HepG2 (cell line): ENCODE measurements at regions not wholly inside any gene's neighbourhood (a gene's known extent, or its start where the extent isn't known, plus 50 kb on each side); places are given as distances from the start of the nearest gene placed in this dataset.

Source experiments
- ATAC-seq: fragments of 200-7000 bp; cut with Tn5 transposase; 3 replicates; pipeline ENCODE4 v1.9.1; 2020; ENCODE audit warnings: mild to moderate bottlenecking, moderate library complexity
- BruUV-seq: library from RNA; stranded (reverse); fragments of 400-500 nt; replicated peaks from 2 replicates; lab custom pipeline; 2021; lab: Mats Ljungman, UMichigan
- CTCF ChIA-PET: fragments of 300-600 bp; formaldehyde crosslinking; extraction: SDS; loops from one replicate; lab custom pipeline; 2021; ENCODE audit warnings: low total read pairs, inconsistent platforms, low intra/inter-chr PET ratio; lab: Yijun Ruan, JAX
- POLR2A ChIA-PET: fragments of 350-600 bp; sonication (Branson Sonifier 250); formaldehyde crosslinking; loops from one replicate; lab custom pipeline; 2020; ENCODE audit warnings: antibody characterized with exemption, inconsistent platforms; lab: Yijun Ruan, JAX
- DNase-seq: peaks from one replicate; pipeline ENCODE4 v3.0.0-alpha.2; 2015; ENCODE audit warnings: low spot score
- FAIRE-seq: peaks from 3 replicates; lab custom pipeline; 2011; peaks lifted over from hg19 to GRCh38; lab: Jason Lieb, UNC
- H2AFZ ChIP-seq: one replicate; pipeline ENCODE4 v1.6.1; 2011; ENCODE audit warnings: low read length, inconsistent platforms
- H3K27ac ChIP-seq: fragments of 300-600 bp; 3 replicates; pipeline ENCODE4 v1.8.0; 2011; ENCODE audit warnings: mixed run types, mild to moderate bottlenecking, mixed read lengths, low read length, inconsistent platforms; ENCODE audit not compliant: insufficient read depth; ENCODE audit errors: extremely low read length
- H3K27me3 ChIP-seq, 2 experiments: fragments of 200-600 bp in 1 of 2; 2 replicates in 1 of 2; 3 replicates in 1 of 2; pipeline versions ENCODE4 v1.6.0 to v1.8.0; 2011; ENCODE audit warnings: low read length in 2 of 2, mild to moderate bottlenecking in 2 of 2, moderate library complexity in 2 of 2, inconsistent platforms in 1 of 2; ENCODE audit not compliant: insufficient read depth in 2 of 2, control insufficient read depth in 1 of 2
- H3K36me3 ChIP-seq, 2 experiments: fragments of 200-600 bp in 1 of 2; replicated peaks in 1 of 2; 2 replicates in 1 of 2; 3 replicates in 1 of 2; pipeline versions ENCODE4 v1.5.1 to v1.8.0; 2011; ENCODE audit warnings: low read length in 2 of 2, inconsistent platforms in 1 of 2; ENCODE audit not compliant: insufficient read depth in 2 of 2, control insufficient read depth in 1 of 2
- H3K4me1 ChIP-seq: 2 replicates; pipeline ENCODE4 v1.5.1; 2012; ENCODE audit warnings: low read length, inconsistent platforms; ENCODE audit not compliant: insufficient read depth
- H3K4me2 ChIP-seq: 2 replicates; pipeline ENCODE4 v1.6.0; 2011; ENCODE audit warnings: low read depth, low read length, inconsistent platforms
- H3K4me3 ChIP-seq, 3 experiments: fragments of 200-600 bp in 1 of 3; sonication (generic), shearing (Covaris generic) in 1 of 3; replicated peaks in 1 of 3; 2 replicates each; pipeline ENCODE4 v1.5.1; 2011 to 2016; ENCODE audit warnings: low read length in 3 of 3, inconsistent platforms in 2 of 3, low read depth in 2 of 3, mild to moderate bottlenecking in 2 of 3, control low read depth in 1 of 3, mixed read lengths in 1 of 3; ENCODE audit not compliant: insufficient read depth in 1 of 3
- H3K79me2 ChIP-seq: one replicate; pipeline ENCODE4 v1.6.1; 2011; ENCODE audit warnings: low read length, inconsistent platforms; ENCODE audit not compliant: insufficient read depth
- H3K9ac ChIP-seq: 2 replicates; pipeline ENCODE4 v1.6.0; 2011; ENCODE audit warnings: mild to moderate bottlenecking, low read depth, low read length, inconsistent platforms; ENCODE audit not compliant: insufficient read depth
- H3K9me3 ChIP-seq: 2 replicates; pipeline ENCODE4 v1.5.1; 2012; ENCODE audit warnings: mild to moderate bottlenecking, low read length
- H4K20me1 ChIP-seq: 2 replicates; pipeline ENCODE4 v1.6.0; 2011; ENCODE audit warnings: inconsistent platforms, mild to moderate bottlenecking, low read length, moderate library complexity; ENCODE audit not compliant: insufficient read depth
- EEA1 ChIP-seq: sonication (generic); formaldehyde crosslinking; IDR thresholded peaks from 2 replicates; pipeline ENCODE4 v1.5.1; 2020; ENCODE audit warnings: mild to moderate bottlenecking, missing genetic modification reagents, borderline replicate concordance
- HOXA5 ChIP-seq: sonication (generic); formaldehyde crosslinking; IDR thresholded peaks from 2 replicates; pipeline ENCODE4 v1.4.0; 2020; ENCODE audit warnings: missing genetic modification reagents
- ONECUT2 ChIP-seq: sonication (generic); formaldehyde crosslinking; IDR thresholded peaks from 2 replicates; pipeline ENCODE4 v1.4.0; 2020; ENCODE audit warnings: missing genetic modification reagents
- SAFB2 ChIP-seq: sonication (generic); formaldehyde crosslinking; IDR thresholded peaks from 2 replicates; pipeline ENCODE4 v1.5.1; 2020; ENCODE audit warnings: missing genetic modification reagents, low read depth, mild to moderate bottlenecking, borderline replicate concordance
- TRIM22 ChIP-seq: fragments of 450-650 bp; IDR thresholded peaks from 2 replicates; pipeline ENCODE4 v1.6.1; 2017
- TSC22D2 ChIP-seq: sonication (generic); formaldehyde crosslinking; IDR thresholded peaks from 2 replicates; pipeline ENCODE4 v1.5.1; 2020; ENCODE audit warnings: missing genetic modification reagents, mild to moderate bottlenecking, borderline replicate concordance
- ZBTB3 ChIP-seq: sonication (generic); formaldehyde crosslinking; IDR thresholded peaks from 2 replicates; pipeline ENCODE4 v1.4.0; 2020; ENCODE audit warnings: low read depth, mild to moderate bottlenecking, moderate library complexity, missing genetic modification reagents, borderline replicate concordance
- ZBTB38 ChIP-seq: sonication (generic); formaldehyde crosslinking; IDR thresholded peaks from 2 replicates; pipeline ENCODE4 v1.5.1; 2020; ENCODE audit warnings: mild to moderate bottlenecking, missing genetic modification reagents
- ZFP91 ChIP-seq: sonication (generic); formaldehyde crosslinking; IDR thresholded peaks from 2 replicates; pipeline ENCODE4 v1.9.0; 2022; ENCODE audit warnings: missing genetic modification reagents, mild to moderate bottlenecking, borderline replicate concordance
- ZNF121 ChIP-seq: sonication (generic); formaldehyde crosslinking; IDR thresholded peaks from 2 replicates; pipeline ENCODE4 v1.5.0; 2020; ENCODE audit warnings: mild to moderate bottlenecking, missing genetic modification reagents
- ZNF282 ChIP-seq: fragments of 450-650 bp; IDR thresholded peaks from 2 replicates; pipeline ENCODE4 v1.6.1; 2018; ENCODE audit not compliant: partially characterized antibody
- ZNF3 ChIP-seq: IDR thresholded peaks from 2 replicates; pipeline ENCODE4 v1.7.0; 2017; ENCODE audit warnings: inconsistent platforms
- ZNF572 ChIP-seq: sonication (generic); formaldehyde crosslinking; IDR thresholded peaks from 2 replicates; pipeline ENCODE4 v1.5.1; 2020; ENCODE audit warnings: mild to moderate bottlenecking, missing genetic modification reagents
- ZNF629 ChIP-seq: sonication (generic); formaldehyde crosslinking; conservative IDR thresholded peaks from 2 replicates; pipeline ENCODE4 v1.5.0; 2020; ENCODE audit warnings: missing genetic modification reagents
- ZNF781 ChIP-seq: sonication (generic); formaldehyde crosslinking; IDR thresholded peaks from 2 replicates; pipeline ENCODE4 v1.5.1; 2020; ENCODE audit warnings: borderline replicate concordance, mild to moderate bottlenecking, missing genetic modification reagents; ENCODE audit errors: not compliant biosample characterization
- WGBS: methylation state at CpG from one replicate; pipeline ENCODE4 v1.1.6; 2017; ENCODE audit warnings: low lambda C conversion rate; 5-methylcytosine and 5-hydroxymethylcytosine counted together
- in situ Hi-C: cut with HindIII; loops from 2 replicates; pipeline ENCODE4 v1.10.0; 2017; ENCODE audit warnings: low pct_unique_long_range_greater_than_20kb; ENCODE audit not compliant: extremely low pct_ligation_motif_present
- intact Hi-C: fragments of 100-400 bp; cut with micrococcal nuclease; formaldehyde crosslinking; loops from one replicate; pipeline ENCODE4 v1.10.0; 2022; ENCODE audit not compliant: unreplicated experiment
- TF ChIP-seq, protein P1 (sequence below): sonication (generic); formaldehyde crosslinking; IDR thresholded peaks from 2 replicates; pipeline ENCODE4 v1.9.0; 2021; ENCODE audit warnings: missing genetic modification reagents, mild to moderate bottlenecking, borderline replicate concordance

GRCh38 chr16:14370736-14371234 lies 259.3 kb downstream of the PARN start (continued):
- no peak for TF ChIP-seq ZNF3 (CRISPR knock-in tag)
- no peak for TF ChIP-seq ZNF282
- TF ChIP-seq ZNF121, result peak; percentile 92
- TF ChIP-seq ZNF781 (CRISPR knock-in tag), result no peak
- TF ChIP-seq, protein P1, sequence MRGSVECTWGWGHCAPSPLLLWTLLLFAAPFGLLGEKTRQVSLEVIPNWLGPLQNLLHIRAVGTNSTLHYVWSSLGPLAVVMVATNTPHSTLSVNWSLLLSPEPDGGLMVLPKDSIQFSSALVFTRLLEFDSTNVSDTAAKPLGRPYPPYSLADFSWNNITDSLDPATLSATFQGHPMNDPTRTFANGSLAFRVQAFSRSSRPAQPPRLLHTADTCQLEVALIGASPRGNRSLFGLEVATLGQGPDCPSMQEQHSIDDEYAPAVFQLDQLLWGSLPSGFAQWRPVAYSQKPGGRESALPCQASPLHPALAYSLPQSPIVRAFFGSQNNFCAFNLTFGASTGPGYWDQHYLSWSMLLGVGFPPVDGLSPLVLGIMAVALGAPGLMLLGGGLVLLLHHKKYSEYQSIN (CRISPR knock-in tag), result no peak
- TF ChIP-seq SAFB2 (CRISPR knock-in tag), result 0 out of 2 replicates have a peak, but pooled peaks have one; percentile 71
- TF ChIP-seq TSC22D2 (CRISPR knock-in tag), result no peak
- TF ChIP-seq, all 625 proteins: peak for 4

DNA sequence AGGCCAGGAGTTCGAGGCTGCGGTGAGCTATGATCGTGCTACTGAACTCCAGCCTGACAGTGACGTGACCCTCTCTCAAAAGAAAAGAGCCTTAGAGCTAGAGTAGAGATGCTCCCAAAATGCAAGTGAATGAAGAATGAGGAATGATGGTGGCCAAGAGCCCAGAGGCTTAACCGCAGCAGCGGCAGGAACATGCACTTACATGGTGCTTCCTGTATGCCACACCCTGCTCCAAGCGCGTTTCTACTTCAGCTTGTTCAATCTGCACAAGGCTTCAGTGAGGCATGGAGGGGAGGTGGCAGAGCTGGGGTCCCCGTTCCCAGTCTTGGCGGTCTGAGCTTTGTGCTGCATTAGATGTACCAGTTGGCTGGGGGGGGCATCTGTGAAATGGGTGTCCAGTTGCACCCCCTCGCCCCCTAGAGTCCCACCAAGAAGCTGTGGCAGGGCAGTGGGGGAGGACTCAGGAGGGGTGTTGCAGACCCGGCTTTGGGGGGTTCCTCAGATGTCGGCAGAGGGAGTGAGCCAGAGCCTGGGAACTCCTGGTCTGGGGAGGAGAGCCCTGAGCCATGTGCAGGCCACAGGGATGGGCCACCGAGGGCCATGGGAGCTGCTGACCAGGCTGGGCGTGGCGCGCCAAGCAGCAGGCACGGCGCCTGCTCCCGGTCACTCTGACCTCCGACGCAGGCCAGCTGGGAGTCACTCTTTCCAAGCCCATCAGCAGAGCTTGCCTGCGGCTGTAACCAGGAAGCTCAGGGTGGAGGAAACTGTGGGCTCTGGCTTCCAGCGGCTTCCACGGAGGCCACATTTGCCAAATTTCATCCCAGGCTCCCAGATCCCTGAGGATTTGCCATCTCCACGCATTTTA lies 260.1 kb downstream of the PARN start:
- 80% methylated on average over 24 of the region's 26 CpGs for WGBS
- DNase-seq (no peak), ATAC-seq (no peak), FAIRE-seq (no peak)
- intact Hi-C loops, result no loop called here
- no TSS peak for BruUV-seq
- Histone ChIP-seq H3K27me3 (no peaks in the 10 kb centered on the region), H2AFZ (no peak overlapping the region), H3K36me3 (no peaks in the 10 kb centered on the region), H4K20me1 (no peaks in the 10 kb centered on the region), H3K27ac (no peak overlapping the region), H3K9ac (no peak overlapping the region), H3K9me3 (no peaks in the 10 kb centered on the region), H3K4me1 (peaks cover 54% of the 10 kb centered on the region), H3K79me2 (no peaks in the 10 kb centered on the region), H3K4me3 (no peak overlapping the region), H3K4me2 (no peak overlapping the region; the same call in 1 of the 2 replicates)
- ChIA-PET CTCF (no interaction called here), POLR2A (interaction anchor here (2.1 kb wide), 1 partner anchor 36 kb away, joined by 4 read pairs; no protein-coding TSS in a partner anchor)
- in situ Hi-C loops, result no loop called here
- TF ChIP-seq ZBTB3 (no peak), HOXA5 (CRISPR knock-in tag) (no peak), ZNF572 (CRISPR knock-in tag) (no peak), TRIM22 (no peak), EEA1 (CRISPR knock-in tag) (no peak), ZBTB38 (CRISPR knock-in tag) (peak; percentile 26; the same call in 1 of the 2 replicates), ONECUT2 (CRISPR knock-in tag) (no peak), ZNF629 (CRISPR knock-in tag) (peak; percentile 73), ZFP91 (peak; percentile 21; the same call in 1 of the 2 replicates)
